ENCODE measurements at regions not wholly inside any gene's neighbourhood (a gene's known extent, or its start where the extent isn't known, plus 50 kb on each side); places are given as distances from the start of the nearest gene placed in this dataset.

DNA sequence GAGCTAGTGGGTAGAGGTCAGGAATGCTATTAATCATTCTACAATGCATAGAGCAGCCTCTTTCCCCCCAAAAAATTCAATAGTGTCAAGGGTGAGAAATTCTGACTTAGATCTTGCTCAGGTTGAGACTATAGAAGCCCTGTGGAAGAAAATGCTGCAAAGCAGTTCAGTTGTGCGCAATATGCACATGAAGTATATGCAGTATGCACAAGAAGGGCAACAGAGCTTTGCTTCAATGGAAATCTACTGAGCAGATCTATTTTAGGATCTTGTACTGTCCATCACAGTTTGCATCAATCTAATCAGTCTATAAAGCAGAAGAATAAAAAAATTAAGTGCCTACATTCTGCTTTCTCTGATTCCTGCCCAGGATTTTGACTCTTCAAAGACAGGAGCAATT is 225.8 kb upstream of the STEAP1 start:
- H3K9ac ChIP-seq (ENCODE audit: low read depth in 1 of 2, low read length in 2 of 2), result no peak overlapping the region
- H3K36me3 ChIP-seq (ENCODE audit: control insufficient read depth in 2 of 2, insufficient read depth in 2 of 2, low read length in 2 of 2), result no peaks in the 10 kb centered on the region
- H3K27ac ChIP-seq (ENCODE audit: low read depth in 2 of 2, low read length in 2 of 2), result no peak overlapping the region
- no peaks in the 10 kb centered on the region for H3K9me3 ChIP-seq (ENCODE audit: control insufficient read depth in 2 of 2, low read length in 2 of 2)
- H3K4me1 ChIP-seq (ENCODE audit: control insufficient read depth in 2 of 2, insufficient read depth in 2 of 2, low read length in 2 of 2), result no peaks in the 10 kb centered on the region
- no peak overlapping the region for H3K4me3 ChIP-seq (ENCODE audit: low read length in 2 of 2)
- H3K27me3 ChIP-seq (ENCODE audit: control insufficient read depth in 2 of 2, insufficient read depth in 2 of 2, low read length in 2 of 2), result no peaks in the 10 kb centered on the region

DNA sequence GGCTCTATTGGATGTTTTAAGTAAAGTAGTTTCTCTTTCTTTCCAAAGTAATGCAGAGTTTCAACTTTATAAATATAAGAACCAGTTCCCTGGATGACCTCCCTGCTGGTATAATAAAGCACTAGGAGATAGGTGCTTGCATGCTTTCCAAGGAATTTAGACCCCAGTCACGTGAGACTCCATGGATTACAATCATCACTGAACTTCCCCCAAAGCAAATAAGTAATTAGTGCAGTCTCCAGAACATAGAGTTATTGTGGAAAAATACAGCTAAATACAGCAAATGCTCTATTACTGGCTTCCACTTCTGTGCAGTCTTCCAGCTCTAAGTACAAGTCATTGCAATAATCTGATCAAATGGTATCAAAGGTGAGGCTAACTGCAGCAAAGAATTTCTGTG is 220.2 kb upstream of the STEAP1 start:
- H3K27ac ChIP-seq (ENCODE audit: low read depth in 2 of 2, low read length in 2 of 2), result no peak overlapping the region
- no peak overlapping the region for H3K9ac ChIP-seq (ENCODE audit: low read depth in 1 of 2, low read length in 2 of 2)
- no peaks in the 10 kb centered on the region for H3K4me1 ChIP-seq (ENCODE audit: control insufficient read depth in 2 of 2, insufficient read depth in 2 of 2, low read length in 2 of 2)
- no peaks in the 10 kb centered on the region for H3K36me3 ChIP-seq (ENCODE audit: control insufficient read depth in 2 of 2, insufficient read depth in 2 of 2, low read length in 2 of 2)
- H3K9me3 ChIP-seq (ENCODE audit: control insufficient read depth in 2 of 2, low read length in 2 of 2), result no peaks in the 10 kb centered on the region
- no peak overlapping the region for H3K4me3 ChIP-seq (ENCODE audit: low read length in 2 of 2)
- no peaks in the 10 kb centered on the region for H3K27me3 ChIP-seq (ENCODE audit: control insufficient read depth in 2 of 2, insufficient read depth in 2 of 2, low read length in 2 of 2)

DNA sequence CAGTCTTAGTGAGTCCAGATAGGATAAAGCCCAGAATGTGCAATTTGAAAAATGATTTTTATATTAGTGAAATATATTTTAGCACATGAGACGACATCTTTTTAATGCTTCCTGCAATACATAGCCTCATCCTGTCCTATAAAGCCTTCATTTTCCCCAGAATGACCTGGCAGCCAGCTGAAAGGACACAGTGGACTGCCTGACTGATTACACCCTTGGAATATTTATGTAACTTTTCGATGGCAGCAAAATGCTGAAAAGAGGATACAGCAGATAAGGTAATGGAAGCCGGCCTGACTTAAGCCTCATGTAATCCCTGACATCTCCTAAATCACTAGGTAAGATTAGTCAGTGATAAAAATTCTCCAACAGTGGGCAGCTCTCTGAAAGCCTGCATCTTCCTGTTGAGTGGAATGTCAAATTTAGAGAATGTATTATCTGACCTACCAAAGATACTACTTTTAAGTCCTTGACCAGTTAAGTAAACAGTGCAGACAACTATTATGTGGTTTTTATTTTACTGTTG is 210.7 kb upstream of the STEAP1 start:
- H3K4me3 ChIP-seq (ENCODE audit: low read length in 2 of 2), result no peak overlapping the region
- H3K9ac ChIP-seq (ENCODE audit: low read depth in 1 of 2, low read length in 2 of 2), result no peak overlapping the region
- no peaks in the 10 kb centered on the region for H3K36me3 ChIP-seq (ENCODE audit: control insufficient read depth in 2 of 2, insufficient read depth in 2 of 2, low read length in 2 of 2)
- no peaks in the 10 kb centered on the region for H3K27me3 ChIP-seq (ENCODE audit: control insufficient read depth in 2 of 2, insufficient read depth in 2 of 2, low read length in 2 of 2)
- H3K9me3 ChIP-seq (ENCODE audit: control insufficient read depth in 2 of 2, low read length in 2 of 2), result no peaks in the 10 kb centered on the region
- no peak overlapping the region for H3K27ac ChIP-seq (ENCODE audit: low read depth in 2 of 2, low read length in 2 of 2)
- H3K4me1 ChIP-seq (ENCODE audit: control insufficient read depth in 2 of 2, insufficient read depth in 2 of 2, low read length in 2 of 2), result no peaks in the 10 kb centered on the region

- H3K27me3 ChIP-seq (ENCODE audit: control insufficient read depth in 2 of 2, insufficient read depth in 2 of 2, low read length in 2 of 2), result no peaks in the 10 kb centered on the region
- no peak overlapping the region for H3K9ac ChIP-seq (ENCODE audit: low read depth in 1 of 2, low read length in 2 of 2)
- no peak overlapping the region for H3K27ac ChIP-seq (ENCODE audit: low read depth in 2 of 2, low read length in 2 of 2)
- no peaks in the 10 kb centered on the region for H3K4me1 ChIP-seq (ENCODE audit: control insufficient read depth in 2 of 2, insufficient read depth in 2 of 2, low read length in 2 of 2)
- no peak overlapping the region for H3K4me3 ChIP-seq (ENCODE audit: low read length in 2 of 2)
- H3K9me3 ChIP-seq (ENCODE audit: control insufficient read depth in 2 of 2, low read length in 2 of 2), result no peaks in the 10 kb centered on the region
- no peaks in the 10 kb centered on the region for H3K36me3 ChIP-seq (ENCODE audit: control insufficient read depth in 2 of 2, insufficient read depth in 2 of 2, low read length in 2 of 2)
Measured at GRCh38 chr7:89958525-89959068, 195.7 kb upstream of the STEAP1 start.

DNA sequence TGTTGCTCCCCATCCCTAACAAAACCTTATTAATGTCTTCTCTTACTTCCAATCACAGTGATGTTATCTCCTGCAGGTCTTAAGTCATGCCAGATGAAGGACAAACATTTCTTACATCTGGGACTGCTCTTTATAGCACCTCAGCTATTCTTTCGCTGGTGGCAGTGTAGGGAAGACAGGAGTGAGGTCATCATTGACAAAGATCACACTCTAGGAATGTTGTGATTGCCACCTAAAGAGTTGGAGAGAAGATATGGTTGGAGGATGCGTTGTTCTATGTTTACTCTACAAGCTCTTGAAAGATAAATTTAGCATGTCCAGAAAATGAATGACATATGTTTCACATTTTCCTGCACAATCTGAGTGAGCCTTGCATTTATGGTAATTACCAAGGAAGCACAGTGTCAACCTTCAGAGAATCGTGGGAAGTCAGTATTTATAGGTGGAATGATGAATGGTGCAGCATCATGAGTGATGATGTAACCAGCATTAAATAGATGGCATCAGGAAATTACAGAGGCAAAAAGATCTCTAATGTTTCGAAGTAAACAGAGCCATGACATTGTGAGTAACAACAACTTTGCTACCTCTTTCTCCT is 188.1 kb upstream of the STEAP1 start:
- no peaks in the 10 kb centered on the region for H3K9me3 ChIP-seq (ENCODE audit: control insufficient read depth in 2 of 2, low read length in 2 of 2)
- no peak overlapping the region for H3K9ac ChIP-seq (ENCODE audit: low read depth in 1 of 2, low read length in 2 of 2)
- H3K4me1 ChIP-seq (ENCODE audit: control insufficient read depth in 2 of 2, insufficient read depth in 2 of 2, low read length in 2 of 2), result no peaks in the 10 kb centered on the region
- no peaks in the 10 kb centered on the region for H3K36me3 ChIP-seq (ENCODE audit: control insufficient read depth in 2 of 2, insufficient read depth in 2 of 2, low read length in 2 of 2)
- H3K27ac ChIP-seq (ENCODE audit: low read depth in 2 of 2, low read length in 2 of 2), result no peak overlapping the region
- no peak overlapping the region for H3K4me3 ChIP-seq (ENCODE audit: low read length in 2 of 2)
- H3K27me3 ChIP-seq (ENCODE audit: control insufficient read depth in 2 of 2, insufficient read depth in 2 of 2, low read length in 2 of 2), result no peaks in the 10 kb centered on the region

DNA sequence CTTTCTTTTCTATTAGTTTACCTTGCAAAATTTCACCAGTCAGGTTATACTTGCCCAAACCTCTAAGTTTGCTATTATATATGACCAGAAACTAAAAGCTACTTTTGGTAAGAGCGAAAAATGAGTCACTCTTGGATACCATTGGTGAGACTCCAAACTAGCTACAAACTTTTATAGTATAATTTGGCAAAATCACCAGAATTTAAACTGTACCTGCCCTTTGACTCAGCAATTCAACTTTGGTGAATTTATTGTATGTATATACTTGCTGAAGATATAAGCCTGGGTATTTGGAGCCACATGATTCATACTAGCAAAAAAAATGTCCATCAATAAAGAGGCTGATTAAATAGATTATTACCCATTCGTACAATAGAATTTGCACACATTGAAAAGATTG is 178.7 kb upstream of the STEAP1 start:
- Histone ChIP-seq H3K9me3 (ENCODE audit: control insufficient read depth in 2 of 2, low read length in 2 of 2) (no peaks in the 10 kb centered on the region), H3K27me3 (ENCODE audit: control insufficient read depth in 2 of 2, insufficient read depth in 2 of 2, low read length in 2 of 2) (no peaks in the 10 kb centered on the region), H3K4me3 (ENCODE audit: low read length in 2 of 2) (no peak overlapping the region), H3K36me3 (ENCODE audit: control insufficient read depth in 2 of 2, insufficient read depth in 2 of 2, low read length in 2 of 2) (no peaks in the 10 kb centered on the region), H3K27ac (ENCODE audit: low read depth in 2 of 2, low read length in 2 of 2) (no peak overlapping the region), H3K4me1 (ENCODE audit: control insufficient read depth in 2 of 2, insufficient read depth in 2 of 2, low read length in 2 of 2) (no peaks in the 10 kb centered on the region), H3K9ac (ENCODE audit: low read depth in 1 of 2, low read length in 2 of 2) (no peak overlapping the region)

- Histone ChIP-seq H3K4me1 (ENCODE audit: control insufficient read depth in 2 of 2, insufficient read depth in 2 of 2, low read length in 2 of 2) (no peaks in the 10 kb centered on the region), H3K4me3 (ENCODE audit: low read length in 2 of 2) (no peak overlapping the region), H3K9ac (ENCODE audit: low read depth in 1 of 2, low read length in 2 of 2) (no peak overlapping the region), H3K27ac (ENCODE audit: low read depth in 2 of 2, low read length in 2 of 2) (no peak overlapping the region), H3K27me3 (ENCODE audit: control insufficient read depth in 2 of 2, insufficient read depth in 2 of 2, low read length in 2 of 2) (no peaks in the 10 kb centered on the region), H3K9me3 (ENCODE audit: control insufficient read depth in 2 of 2, low read length in 2 of 2) (no peaks in the 10 kb centered on the region), H3K36me3 (ENCODE audit: control insufficient read depth in 2 of 2, insufficient read depth in 2 of 2, low read length in 2 of 2) (no peaks in the 10 kb centered on the region)
Measured at GRCh38 chr7:89987665-89988064, 166.6 kb upstream of the STEAP1 start.

GRCh38 chr7:89988074-89988473 is 166.2 kb upstream of the STEAP1 start:
- Histone ChIP-seq H3K4me1 (ENCODE audit: control insufficient read depth in 2 of 2, insufficient read depth in 2 of 2, low read length in 2 of 2) (no peaks in the 10 kb centered on the region), H3K27me3 (ENCODE audit: control insufficient read depth in 2 of 2, insufficient read depth in 2 of 2, low read length in 2 of 2) (no peaks in the 10 kb centered on the region), H3K9ac (ENCODE audit: low read depth in 1 of 2, low read length in 2 of 2) (no peak overlapping the region), H3K9me3 (ENCODE audit: control insufficient read depth in 2 of 2, low read length in 2 of 2) (no peaks in the 10 kb centered on the region), H3K27ac (ENCODE audit: low read depth in 2 of 2, low read length in 2 of 2) (no peak overlapping the region), H3K36me3 (ENCODE audit: control insufficient read depth in 2 of 2, insufficient read depth in 2 of 2, low read length in 2 of 2) (no peaks in the 10 kb centered on the region), H3K4me3 (ENCODE audit: low read length in 2 of 2) (no peak overlapping the region)

GRCh38 chr7:89989454-89989853 is 164.8 kb upstream of the STEAP1 start:
- H3K36me3 ChIP-seq (ENCODE audit: control insufficient read depth in 2 of 2, insufficient read depth in 2 of 2, low read length in 2 of 2), result no peaks in the 10 kb centered on the region
- H3K9ac ChIP-seq (ENCODE audit: low read depth in 1 of 2, low read length in 2 of 2), result no peak overlapping the region
- H3K27ac ChIP-seq (ENCODE audit: low read depth in 2 of 2, low read length in 2 of 2), result no peak overlapping the region
- H3K9me3 ChIP-seq (ENCODE audit: control insufficient read depth in 2 of 2, low read length in 2 of 2), result no peaks in the 10 kb centered on the region
- H3K4me1 ChIP-seq (ENCODE audit: control insufficient read depth in 2 of 2, insufficient read depth in 2 of 2, low read length in 2 of 2), result no peaks in the 10 kb centered on the region
- no peaks in the 10 kb centered on the region for H3K27me3 ChIP-seq (ENCODE audit: control insufficient read depth in 2 of 2, insufficient read depth in 2 of 2, low read length in 2 of 2)
- no peak overlapping the region for H3K4me3 ChIP-seq (ENCODE audit: low read length in 2 of 2)

DNA sequence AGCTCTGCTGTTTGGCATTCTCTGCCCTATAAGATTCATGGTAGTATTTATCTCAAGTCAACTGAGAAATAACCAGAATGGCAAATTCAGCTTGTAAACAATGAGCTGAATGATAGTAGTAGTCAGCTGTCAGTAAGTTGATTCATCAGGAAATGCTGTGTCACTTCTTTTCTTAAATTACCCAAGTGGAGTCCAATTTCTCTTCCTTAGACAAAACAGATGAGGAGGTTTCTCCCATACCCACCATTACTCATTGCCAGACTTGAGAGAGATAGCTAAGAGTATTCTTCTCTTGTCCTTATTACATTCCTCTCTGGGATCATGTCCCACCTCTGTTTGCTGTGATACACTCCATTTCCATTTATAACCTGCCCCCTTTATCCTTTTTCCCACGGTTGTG is 159.8 kb upstream of the STEAP1 start:
- no peaks in the 10 kb centered on the region for H3K4me1 ChIP-seq (ENCODE audit: control insufficient read depth in 2 of 2, insufficient read depth in 2 of 2, low read length in 2 of 2)
- H3K9ac ChIP-seq (ENCODE audit: low read depth in 1 of 2, low read length in 2 of 2), result no peak overlapping the region
- no peaks in the 10 kb centered on the region for H3K27me3 ChIP-seq (ENCODE audit: control insufficient read depth in 2 of 2, insufficient read depth in 2 of 2, low read length in 2 of 2)
- no peaks in the 10 kb centered on the region for H3K36me3 ChIP-seq (ENCODE audit: control insufficient read depth in 2 of 2, insufficient read depth in 2 of 2, low read length in 2 of 2)
- H3K27ac ChIP-seq (ENCODE audit: low read depth in 2 of 2, low read length in 2 of 2), result no peak overlapping the region
- H3K9me3 ChIP-seq (ENCODE audit: control insufficient read depth in 2 of 2, low read length in 2 of 2), result no peaks in the 10 kb centered on the region
- no peak overlapping the region for H3K4me3 ChIP-seq (ENCODE audit: low read length in 2 of 2)

All from mucosa of rectum (tissue), 2 donors.